ENCODE measurements at regions not wholly inside any gene's neighbourhood (a gene's known extent, or its start where the extent isn't known, plus 50 kb on each side); places are given as distances from the start of the nearest gene placed in this dataset.

GRCh38 chr5:92641031-92641962 is 939.7 kb downstream of the NR2F1-AS1 start:
- TF ChIP-seq CTCF (IDR thresholded peaks at IDR 0.05 in 8 of 11, conservative IDR thresholded peaks at IDR 0.05 in 3 of 11) (no peak), POLR2AphosphoS5 (IDR thresholded peaks at IDR 0.05) (no peak), POLR2A (IDR thresholded peaks at IDR 0.05) (no peak)
- no peaks in the 10 kb centered on the region for H3K4me1 ChIP-seq
- intact Hi-C loops (cut with DNase I; ENCODE audit: low total_unique reads), result no loop called here
- no peaks in the 10 kb centered on the region for H3K9me3 ChIP-seq
- peak overlapping the region in 2 of 8 donors; percentile 12 to 41 for H3K4me3 ChIP-seq
- H3K36me3 ChIP-seq, result no peaks in the 10 kb centered on the region
- WGBS, 5 donors, result 14 to 23% (median 19%) methylated on average over 10 of the region's 10 CpGs
- DNase-seq, result no peak
- no peaks in the 10 kb centered on the region for H3K27me3 ChIP-seq (replicated peaks in 1 of 7)
- H3K27ac ChIP-seq, result peak overlapping the region in 1 of 8 donors; percentile 7

GRCh38 chr5:92640340-92640739 is 940.7 kb downstream of the NR2F1-AS1 start:
- Histone ChIP-seq H3K27ac (no peak overlapping the region), H3K4me3 (no peak overlapping the region), H3K4me1 (no peaks in the 10 kb centered on the region), H3K9me3 (no peaks in the 10 kb centered on the region), H3K27me3 (replicated peaks in 1 of 7) (no peaks in the 10 kb centered on the region), H3K36me3 (no peaks in the 10 kb centered on the region)
- 84 to 94% (median 91%) methylated on average over 3 of the region's 3 CpGs for WGBS, 5 donors
- no peak for TF ChIP-seq CTCF (IDR thresholded peaks at IDR 0.05 in 8 of 11, conservative IDR thresholded peaks at IDR 0.05 in 3 of 11)
- TF ChIP-seq POLR2AphosphoS5 (IDR thresholded peaks at IDR 0.05), result no peak
- no peak for TF ChIP-seq POLR2A (IDR thresholded peaks at IDR 0.05)
- intact Hi-C loops (cut with DNase I; ENCODE audit: low total_unique reads), result no loop called here
- no peak for DNase-seq

- Histone ChIP-seq H3K9me3 (no peaks in the 10 kb centered on the region), H3K36me3 (no peaks in the 10 kb centered on the region), H3K4me1 (no peaks in the 10 kb centered on the region), H3K27ac (no peak overlapping the region), H3K27me3 (replicated peaks in 1 of 7) (no peaks in the 10 kb centered on the region), H3K4me3 (no peak overlapping the region)
- TF ChIP-seq POLR2A (IDR thresholded peaks at IDR 0.05) (no peak), POLR2AphosphoS5 (IDR thresholded peaks at IDR 0.05) (no peak), CTCF (IDR thresholded peaks at IDR 0.05 in 8 of 11, conservative IDR thresholded peaks at IDR 0.05 in 3 of 11) (no peak)
- WGBS, 5 donors, result 72 to 81% (median 74%) methylated on average over 4 of the region's 4 CpGs
- intact Hi-C loops (cut with DNase I; ENCODE audit: low total_unique reads), result no loop called here
- no peak for DNase-seq
These were observed 943.1 kb downstream of the NR2F1-AS1 start for GRCh38 chr5:92637960-92638359.

- Histone ChIP-seq H3K27ac (no peak overlapping the region), H3K4me1 (no peaks in the 10 kb centered on the region), H3K4me3 (no peak overlapping the region), H3K36me3 (no peaks in the 10 kb centered on the region), H3K27me3 (replicated peaks in 1 of 7) (no peaks in the 10 kb centered on the region), H3K9me3 (no peaks in the 10 kb centered on the region)
- no peak for DNase-seq
- WGBS, 5 donors, result 62 to 72% (median 64%) methylated on average over 2 of the region's 2 CpGs
- intact Hi-C loops (cut with DNase I; ENCODE audit: low total_unique reads), result no loop called here
- no peak for TF ChIP-seq POLR2AphosphoS5 (IDR thresholded peaks at IDR 0.05)
- TF ChIP-seq CTCF (IDR thresholded peaks at IDR 0.05 in 8 of 11, conservative IDR thresholded peaks at IDR 0.05 in 3 of 11), result no peak
- TF ChIP-seq POLR2A (IDR thresholded peaks at IDR 0.05), result no peak
These were observed 943.8 kb downstream of the NR2F1-AS1 start for GRCh38 chr5:92637247-92637646.

All from spleen (tissue), 11 donors.